ENCODE measurements at regions not wholly inside any gene's neighbourhood (a gene's known extent, or its start where the extent isn't known, plus 50 kb on each side); places are given as distances from the start of the nearest gene placed in this dataset.

DNA sequence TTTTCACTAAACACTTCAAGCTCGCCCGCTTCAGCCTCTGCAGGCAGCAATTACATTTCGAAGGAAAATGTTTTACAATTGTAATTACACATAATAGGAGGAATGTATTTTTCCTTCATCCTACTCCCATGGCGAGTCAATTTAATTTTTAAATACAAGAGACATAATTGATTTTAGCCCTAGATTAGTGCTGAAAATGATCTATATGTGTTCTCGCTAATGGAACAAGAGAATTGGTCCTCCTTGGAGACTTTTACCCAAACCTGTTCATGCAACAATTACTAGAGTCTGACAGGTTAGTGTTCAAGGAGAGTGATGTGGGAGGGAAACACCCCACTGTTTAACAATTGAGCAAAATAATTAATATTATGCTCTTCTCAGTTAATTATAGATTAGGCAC is 509.4 kb upstream of the SETBP1 start:
- TF ChIP-seq, protein P1, sequence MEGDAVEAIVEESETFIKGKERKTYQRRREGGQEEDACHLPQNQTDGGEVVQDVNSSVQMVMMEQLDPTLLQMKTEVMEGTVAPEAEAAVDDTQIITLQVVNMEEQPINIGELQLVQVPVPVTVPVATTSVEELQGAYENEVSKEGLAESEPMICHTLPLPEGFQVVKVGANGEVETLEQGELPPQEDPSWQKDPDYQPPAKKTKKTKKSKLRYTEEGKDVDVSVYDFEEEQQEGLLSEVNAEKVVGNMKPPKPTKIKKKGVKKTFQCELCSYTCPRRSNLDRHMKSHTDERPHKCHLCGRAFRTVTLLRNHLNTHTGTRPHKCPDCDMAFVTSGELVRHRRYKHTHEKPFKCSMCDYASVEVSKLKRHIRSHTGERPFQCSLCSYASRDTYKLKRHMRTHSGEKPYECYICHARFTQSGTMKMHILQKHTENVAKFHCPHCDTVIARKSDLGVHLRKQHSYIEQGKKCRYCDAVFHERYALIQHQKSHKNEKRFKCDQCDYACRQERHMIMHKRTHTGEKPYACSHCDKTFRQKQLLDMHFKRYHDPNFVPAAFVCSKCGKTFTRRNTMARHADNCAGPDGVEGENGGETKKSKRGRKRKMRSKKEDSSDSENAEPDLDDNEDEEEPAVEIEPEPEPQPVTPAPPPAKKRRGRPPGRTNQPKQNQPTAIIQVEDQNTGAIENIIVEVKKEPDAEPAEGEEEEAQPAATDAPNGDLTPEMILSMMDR (IDR thresholded peaks at IDR 0.05; ENCODE audit: low read depth, low read length): no peak
- TF ChIP-seq, protein P2, sequence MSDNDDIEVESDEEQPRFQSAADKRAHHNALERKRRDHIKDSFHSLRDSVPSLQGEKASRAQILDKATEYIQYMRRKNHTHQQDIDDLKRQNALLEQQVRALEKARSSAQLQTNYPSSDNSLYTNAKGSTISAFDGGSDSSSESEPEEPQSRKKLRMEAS (IDR thresholded peaks at IDR 0.05; ENCODE audit: low read depth, low read length): no peak
